GM12865 (cell line): ENCODE measurements at regions not wholly inside any gene's neighbourhood (a gene's known extent, or its start where the extent isn't known, plus 50 kb on each side); places are given as distances from the start of the nearest gene placed in this dataset.

Experiments used
- DNase-seq: peaks from one replicate; pipeline ENCODE4 v3.0.0; 2010; ENCODE audit warnings: low read depth
- H3K4me3 ChIP-seq: 2 replicates; pipeline ENCODE4 v1.5.1; 2011; ENCODE audit warnings: mild to moderate bottlenecking, low read depth, low read length, control low read depth
- TF ChIP-seq, protein P1 (sequence below): IDR thresholded peaks from 2 replicates; pipeline ENCODE4 v1.5.1; 2011; ENCODE audit warnings: low read length, control low read depth, low read depth, inconsistent platforms; ENCODE audit not compliant: insufficient read depth; ENCODE audit errors: missing control alignments

DNA sequence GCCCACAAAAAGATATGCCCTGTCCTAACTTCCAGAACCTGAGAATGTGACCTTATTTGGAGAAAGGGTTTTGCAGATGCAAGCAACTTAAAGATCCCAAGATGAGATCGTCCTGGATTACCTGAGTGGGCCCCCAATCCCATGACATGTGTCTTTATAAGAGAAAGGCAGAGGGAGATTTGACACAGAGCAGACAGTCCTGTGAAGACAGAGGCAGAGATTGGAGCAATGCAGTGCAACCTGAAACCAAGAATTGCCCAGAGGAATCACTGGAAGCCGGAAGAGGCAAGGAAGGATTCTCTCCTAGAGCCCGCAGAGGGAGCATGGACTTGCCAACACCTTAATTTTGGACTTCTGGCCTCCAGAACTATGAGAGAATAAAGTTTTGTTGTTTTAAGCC is 171.5 kb downstream of the SMIM20 start:
- TF ChIP-seq, protein P1, sequence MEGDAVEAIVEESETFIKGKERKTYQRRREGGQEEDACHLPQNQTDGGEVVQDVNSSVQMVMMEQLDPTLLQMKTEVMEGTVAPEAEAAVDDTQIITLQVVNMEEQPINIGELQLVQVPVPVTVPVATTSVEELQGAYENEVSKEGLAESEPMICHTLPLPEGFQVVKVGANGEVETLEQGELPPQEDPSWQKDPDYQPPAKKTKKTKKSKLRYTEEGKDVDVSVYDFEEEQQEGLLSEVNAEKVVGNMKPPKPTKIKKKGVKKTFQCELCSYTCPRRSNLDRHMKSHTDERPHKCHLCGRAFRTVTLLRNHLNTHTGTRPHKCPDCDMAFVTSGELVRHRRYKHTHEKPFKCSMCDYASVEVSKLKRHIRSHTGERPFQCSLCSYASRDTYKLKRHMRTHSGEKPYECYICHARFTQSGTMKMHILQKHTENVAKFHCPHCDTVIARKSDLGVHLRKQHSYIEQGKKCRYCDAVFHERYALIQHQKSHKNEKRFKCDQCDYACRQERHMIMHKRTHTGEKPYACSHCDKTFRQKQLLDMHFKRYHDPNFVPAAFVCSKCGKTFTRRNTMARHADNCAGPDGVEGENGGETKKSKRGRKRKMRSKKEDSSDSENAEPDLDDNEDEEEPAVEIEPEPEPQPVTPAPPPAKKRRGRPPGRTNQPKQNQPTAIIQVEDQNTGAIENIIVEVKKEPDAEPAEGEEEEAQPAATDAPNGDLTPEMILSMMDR, result no peak
- DNase-seq, result no peak
- no peak overlapping the region for H3K4me3 ChIP-seq

DNA sequence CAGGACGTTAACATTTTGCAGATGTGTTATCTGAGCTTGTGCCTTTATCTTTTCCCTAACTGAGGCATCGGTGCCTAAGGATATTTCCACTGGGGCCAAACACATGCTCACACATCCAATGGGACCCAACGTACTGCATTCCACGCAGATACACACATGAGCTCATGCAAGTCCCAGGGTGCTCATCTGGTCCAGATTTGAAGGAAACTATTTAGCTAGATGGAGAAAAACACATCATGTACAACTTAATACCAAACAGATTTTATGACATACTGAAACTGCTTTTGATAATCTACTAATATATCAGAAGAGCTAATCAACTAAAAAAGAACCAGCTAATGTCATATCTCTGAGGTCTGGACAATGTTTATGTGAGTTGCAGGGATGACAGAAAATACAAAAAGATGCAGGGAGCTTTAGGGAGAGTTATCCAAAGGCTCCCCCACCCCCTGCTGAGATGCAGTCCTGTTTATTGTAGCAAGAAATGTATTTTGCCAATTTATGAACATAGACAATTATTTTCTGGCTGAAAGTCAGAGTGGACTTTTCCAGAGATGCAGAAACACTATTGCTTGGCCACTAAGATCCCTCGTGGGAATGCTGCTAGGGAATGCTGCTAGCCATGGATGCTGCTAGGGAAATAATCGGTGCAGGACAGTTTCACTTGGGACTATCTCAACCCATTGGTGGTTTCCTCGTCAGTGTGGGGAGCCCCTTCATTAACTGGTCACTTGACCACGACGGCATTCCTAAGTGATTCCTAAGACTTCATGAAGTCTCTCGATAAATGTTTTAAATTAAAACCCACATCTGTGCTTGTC is 172.8 kb downstream of the SMIM20 start:
- H3K4me3 ChIP-seq, result no peak overlapping the region
- no peak for DNase-seq
- TF ChIP-seq, protein P1, result no peak

DNA sequence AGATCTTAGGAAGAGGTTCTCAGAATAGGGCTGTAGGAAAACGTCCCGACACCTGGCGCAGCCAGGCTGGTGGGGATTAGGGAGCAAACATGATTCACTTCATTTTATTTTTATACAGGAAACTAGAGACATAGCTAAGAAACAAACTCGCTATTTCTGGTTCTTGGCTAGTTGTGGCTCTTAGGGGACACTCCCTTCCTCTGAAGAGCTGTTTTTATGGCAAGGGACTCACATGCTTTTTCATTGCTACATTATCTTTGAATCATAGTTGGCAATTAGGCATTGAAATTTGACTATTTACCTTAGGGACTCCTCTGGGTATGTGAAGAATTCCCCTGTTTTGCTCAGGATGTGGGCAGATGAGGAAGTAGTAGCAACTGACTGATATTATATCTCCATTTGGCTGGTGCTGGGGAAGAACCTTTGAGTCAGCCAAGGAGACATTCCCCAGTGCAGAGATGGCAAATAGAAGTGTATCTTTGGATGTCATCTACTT is 174.5 kb downstream of the SMIM20 start:
- H3K4me3 ChIP-seq, result no peak overlapping the region
- peak; percentile 67 for DNase-seq
- TF ChIP-seq, protein P1, result no peak

DNA sequence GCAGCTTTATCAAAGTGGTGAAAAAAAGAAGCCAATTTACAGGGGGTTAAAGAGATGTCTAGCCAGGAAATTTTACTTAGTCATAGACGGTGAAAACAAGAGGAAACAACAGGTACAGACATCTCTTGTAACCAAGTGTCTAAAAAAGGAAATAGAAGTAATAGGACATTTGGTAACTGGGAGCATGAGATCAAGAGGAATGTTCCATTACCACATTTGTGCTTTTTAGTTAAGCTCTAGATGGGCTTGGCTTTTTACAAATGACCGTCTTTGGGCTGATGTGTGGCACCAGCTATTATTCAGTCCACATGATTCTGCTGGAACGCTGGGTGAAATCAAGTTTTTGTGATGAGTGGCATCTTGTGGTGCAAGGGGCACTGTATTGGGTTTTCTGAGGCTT is 179.5 kb downstream of the SMIM20 start:
- TF ChIP-seq, protein P1, result no peak
- no peak for DNase-seq
- H3K4me3 ChIP-seq, result no peak overlapping the region

DNA sequence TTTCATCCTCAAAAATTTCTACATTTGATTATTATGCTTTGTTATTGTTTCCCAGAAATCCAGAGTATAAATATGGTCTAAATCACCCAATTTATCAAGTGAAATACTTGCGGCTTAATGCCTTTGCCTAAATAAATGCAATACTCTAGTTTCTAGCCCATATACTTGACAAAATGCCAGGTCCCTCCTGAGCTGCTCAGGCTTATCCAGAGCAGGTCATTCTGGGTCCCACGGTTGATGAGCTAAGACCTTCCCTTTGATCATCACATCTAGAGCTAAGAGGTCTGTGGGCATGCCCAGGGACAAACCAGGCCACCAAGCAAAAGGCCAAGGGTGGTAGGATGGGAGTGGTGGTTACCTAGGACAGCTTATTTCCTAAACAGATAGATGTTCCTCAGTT is 180.1 kb downstream of the SMIM20 start:
- no peak overlapping the region for H3K4me3 ChIP-seq
- DNase-seq, result no peak
- TF ChIP-seq, protein P1, result no peak

DNA sequence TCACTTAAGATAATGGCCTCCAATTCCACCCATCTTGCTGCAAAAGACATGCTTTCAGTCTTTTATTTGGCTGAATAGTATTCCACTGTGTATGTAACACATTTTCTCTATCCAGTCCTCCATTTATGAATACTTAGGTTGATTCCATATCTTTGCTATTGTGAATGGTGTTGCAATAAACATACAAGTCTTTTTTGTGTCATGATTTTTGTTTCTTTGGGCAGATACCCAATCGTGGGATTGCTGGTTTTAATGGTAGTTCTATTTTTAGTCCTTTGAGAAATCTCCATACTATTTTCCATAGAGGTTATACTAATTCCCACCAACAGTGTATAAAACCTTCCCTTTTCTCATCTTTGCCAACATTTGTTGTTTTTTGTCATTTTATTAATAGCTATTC is 180.9 kb downstream of the SMIM20 start:
- no peak overlapping the region for H3K4me3 ChIP-seq
- TF ChIP-seq, protein P1, result no peak
- no peak for DNase-seq

DNA sequence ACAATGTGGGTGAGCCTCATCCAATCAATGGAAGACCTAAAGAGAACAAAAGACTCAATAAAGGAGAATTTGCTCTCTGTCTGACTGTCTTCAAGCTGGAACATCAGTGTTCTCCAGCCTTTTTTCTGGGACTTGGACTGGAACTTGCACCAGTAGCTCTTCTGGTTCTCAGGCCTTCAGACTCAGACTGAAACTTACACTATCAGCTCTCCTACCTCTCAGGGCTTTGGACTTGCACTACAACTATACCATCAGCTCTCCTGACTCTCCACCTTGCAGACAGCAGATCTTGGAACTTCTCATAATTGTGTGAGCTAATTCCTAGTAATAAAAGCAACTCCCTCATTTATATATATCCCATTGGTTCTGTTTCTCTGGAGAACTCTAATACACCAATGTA is 185.9 kb downstream of the SMIM20 start:
- TF ChIP-seq, protein P1, result no peak
- DNase-seq, result no peak
- no peak overlapping the region for H3K4me3 ChIP-seq
